Spleen (tissue), 11 donors: ENCODE measurements at regions not wholly inside any gene's neighbourhood (a gene's known extent, or its start where the extent isn't known, plus 50 kb on each side); places are given as distances from the start of the nearest gene placed in this dataset.

Experiments
- DNase-seq: peaks from one replicate; pipeline ENCODE4 v3.0.0-alpha.2; 2020
- H3K27ac ChIP-seq, 8 donors: fragments of 200-600 bp; sonication (generic) in 7 of 8; 1 replicate in 4 of 8; 2 replicates in 4 of 8; pipeline versions ENCODE4 v1.5.0 to v1.8.0; 2016 to 2021; ENCODE audit warnings: inconsistent platforms in 4 of 8, mild to moderate bottlenecking in 4 of 8, moderate library complexity in 1 of 8
- H3K27me3 ChIP-seq, 7 donors: fragments of 200-600 bp; sonication (generic) in 6 of 7; replicated peaks in 1 of 7; 1 replicate in 4 of 7; 2 replicates in 3 of 7; pipeline versions ENCODE4 v1.5.0 to v1.8.0; 2016 to 2021; ENCODE audit warnings: inconsistent platforms in 3 of 7, mild to moderate bottlenecking in 1 of 7
- H3K36me3 ChIP-seq, 6 donors: fragments of 200-600 bp; sonication (generic) in 5 of 6; 1 replicate in 4 of 6; 2 replicates in 2 of 6; pipeline versions ENCODE4 v1.5.0 to v1.8.0; 2016 to 2021; ENCODE audit warnings: inconsistent platforms in 2 of 6
- H3K4me1 ChIP-seq, 6 donors: fragments of 200-600 bp; sonication (generic) in 5 of 6; 1 replicate in 3 of 6; 2 replicates in 3 of 6; pipeline versions ENCODE4 v1.5.0 to v1.8.0; 2016 to 2021; ENCODE audit warnings: inconsistent platforms in 3 of 6
- H3K4me3 ChIP-seq, 8 donors: fragments of 200-600 bp; sonication (generic) in 7 of 8; 1 replicate in 4 of 8; 2 replicates in 4 of 8; pipeline versions ENCODE4 v1.5.0 to v1.8.0; 2016 to 2021; ENCODE audit warnings: inconsistent platforms in 4 of 8, mild to moderate bottlenecking in 4 of 8, moderate library complexity in 2 of 8
- H3K9me3 ChIP-seq, 8 donors: fragments of 200-600 bp; sonication (generic) in 7 of 8; 1 replicate in 4 of 8; 2 replicates in 4 of 8; pipeline versions ENCODE4 v1.5.0 to v1.8.0; 2016 to 2021; ENCODE audit warnings: inconsistent platforms in 4 of 8
- POLR2A ChIP-seq, 3 donors: fragments of 450-650 bp; IDR thresholded peaks; one replicate each; pipeline ENCODE4 v1.5.1; 2017; ENCODE audit warnings: antibody characterized with exemption in 3 of 3, mild to moderate bottlenecking in 1 of 3
- POLR2AphosphoS5 ChIP-seq, 3 donors: sonication (generic); formaldehyde crosslinking; IDR thresholded peaks; one replicate each; pipeline ENCODE4 v1.5.1; 2017; ENCODE audit warnings: antibody characterized with exemption in 3 of 3
- WGBS, 5 donors: extraction: QIAGEN DNeasy Blood & Tissue Kit in 3 of 5; methylation state at CpG; one replicate each; pipeline versions ENCODE4 v1.1.5 to v1.1.7; 2013 to 2018; 5-methylcytosine and 5-hydroxymethylcytosine counted together
- intact Hi-C: fragments of 100-400 bp; cut with DNase I; formaldehyde crosslinking; loops from one replicate; pipeline ENCODE4 v1.15.0; 2023; ENCODE audit warnings: low total_unique reads
- TF ChIP-seq, protein P1 (sequence below), 11 experiments: fragments of 200-600 bp in 7 of 11; fragments of 450-650 bp in 4 of 11; sonication (generic) in 4 of 11; IDR thresholded peaks in 8 of 11; conservative IDR thresholded peaks in 3 of 11; 1 replicate in 7 of 11; 2 replicates in 4 of 11; pipeline versions ENCODE4 v1.4.0 to v1.8.0; 2016 to 2021; ENCODE audit warnings: antibody characterized with exemption in 11 of 11, inconsistent platforms in 4 of 11, mild to moderate bottlenecking in 1 of 11
- donor health status: healthy with polysubstance abuse.
- donor health status: DM: no; HTN: no; CAD: no; lungs with moderate emphysema.
- donor health status: DM: no; HTN: no; CAD: no.
- donor health status: Bipolar disorder and iron deficiency.
- donor health status: healthy.
- donor health status: DM: no; HTN: no; CAD: no.
- donor health status: DM: yes; HTN: yes; CAD: no.

DNA sequence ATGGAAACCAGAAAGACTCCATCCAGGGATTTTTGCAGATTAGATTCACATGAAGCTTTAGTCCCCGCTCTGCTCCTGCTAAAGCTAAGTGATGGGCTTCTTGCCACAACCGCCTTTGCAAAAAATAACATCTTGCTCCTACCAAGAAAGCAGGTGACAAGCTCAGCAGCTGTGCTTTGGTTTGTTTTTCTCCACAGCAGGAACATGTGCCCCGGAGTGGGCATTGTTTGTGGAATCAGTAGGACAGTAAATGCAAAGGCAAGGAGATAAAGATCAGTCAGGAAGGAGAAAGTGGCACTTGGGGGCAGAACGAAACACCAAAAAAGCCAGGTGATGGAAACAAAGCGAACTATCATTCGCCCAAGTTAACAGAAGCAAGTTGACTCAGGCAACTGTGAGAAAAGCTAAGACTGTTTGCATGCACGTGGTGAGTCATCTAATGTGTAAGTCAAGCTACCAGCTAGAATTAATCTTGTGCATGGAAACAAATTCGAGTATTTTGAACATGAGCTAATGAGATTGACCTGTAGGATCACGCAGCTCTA, 165.5 kb upstream of the PLXNC1 start:
- H3K9me3 ChIP-seq: no peaks in the 10 kb centered on the region
- TF ChIP-seq POLR2A (IDR thresholded peaks at IDR 0.05): no peak
- TF ChIP-seq POLR2AphosphoS5 (IDR thresholded peaks at IDR 0.05): no peak
- TF ChIP-seq, protein P1, sequence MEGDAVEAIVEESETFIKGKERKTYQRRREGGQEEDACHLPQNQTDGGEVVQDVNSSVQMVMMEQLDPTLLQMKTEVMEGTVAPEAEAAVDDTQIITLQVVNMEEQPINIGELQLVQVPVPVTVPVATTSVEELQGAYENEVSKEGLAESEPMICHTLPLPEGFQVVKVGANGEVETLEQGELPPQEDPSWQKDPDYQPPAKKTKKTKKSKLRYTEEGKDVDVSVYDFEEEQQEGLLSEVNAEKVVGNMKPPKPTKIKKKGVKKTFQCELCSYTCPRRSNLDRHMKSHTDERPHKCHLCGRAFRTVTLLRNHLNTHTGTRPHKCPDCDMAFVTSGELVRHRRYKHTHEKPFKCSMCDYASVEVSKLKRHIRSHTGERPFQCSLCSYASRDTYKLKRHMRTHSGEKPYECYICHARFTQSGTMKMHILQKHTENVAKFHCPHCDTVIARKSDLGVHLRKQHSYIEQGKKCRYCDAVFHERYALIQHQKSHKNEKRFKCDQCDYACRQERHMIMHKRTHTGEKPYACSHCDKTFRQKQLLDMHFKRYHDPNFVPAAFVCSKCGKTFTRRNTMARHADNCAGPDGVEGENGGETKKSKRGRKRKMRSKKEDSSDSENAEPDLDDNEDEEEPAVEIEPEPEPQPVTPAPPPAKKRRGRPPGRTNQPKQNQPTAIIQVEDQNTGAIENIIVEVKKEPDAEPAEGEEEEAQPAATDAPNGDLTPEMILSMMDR (IDR thresholded peaks at IDR 0.05 in 8 of 11, conservative IDR thresholded peaks at IDR 0.05 in 3 of 11): no peak
- H3K4me3 ChIP-seq: no peak overlapping the region
- DNase-seq: no peak
- no peaks in the 10 kb centered on the region for H3K36me3 ChIP-seq
- H3K4me1 ChIP-seq: no peaks in the 10 kb centered on the region
- H3K27ac ChIP-seq: no peak overlapping the region
- H3K27me3 ChIP-seq: peaks cover 0 to 4% (median 0%) of the 10 kb centered on the region in 7 donors
- WGBS, 5 donors: 47 to 66% (median 56%) methylated on average over 9 of the region's 9 CpGs
- intact Hi-C loops: loop anchor here (10.0 kb wide), 1 partner anchor 478 kb away; no protein-coding TSS in a partner anchor

DNA sequence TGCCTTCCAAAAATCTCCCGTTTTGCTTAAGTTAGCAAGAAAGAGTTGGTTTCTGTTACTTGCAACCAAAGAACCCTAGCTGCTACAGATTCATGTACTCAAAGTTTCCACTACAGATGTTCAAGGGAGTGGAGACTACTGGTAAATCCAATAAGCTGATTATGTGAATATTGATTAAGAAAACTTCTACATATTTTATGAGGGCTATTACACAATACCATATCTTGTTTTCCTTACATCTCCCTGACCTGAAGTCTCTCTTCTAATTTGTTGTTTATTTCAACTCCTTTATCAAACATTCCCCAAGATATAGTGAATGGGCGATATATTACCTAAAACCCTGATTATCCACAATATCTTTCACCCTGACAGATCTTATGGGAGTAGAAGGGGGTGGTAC, 164.4 kb upstream of the PLXNC1 start:
- intact Hi-C loops: loop anchor here (10.0 kb wide), 1 partner anchor 479 kb away; no protein-coding TSS in a partner anchor
- Histone ChIP-seq H3K27me3 (peaks cover 0 to 4% (median 0%) of the 10 kb centered on the region in 7 donors), H3K4me3 (no peak overlapping the region), H3K4me1 (no peaks in the 10 kb centered on the region), H3K27ac (no peak overlapping the region), H3K9me3 (no peaks in the 10 kb centered on the region), H3K36me3 (no peaks in the 10 kb centered on the region)
- TF ChIP-seq, protein P1 (IDR thresholded peaks at IDR 0.05 in 8 of 11, conservative IDR thresholded peaks at IDR 0.05 in 3 of 11): no peak
- TF ChIP-seq POLR2A (IDR thresholded peaks at IDR 0.05) (no peak), POLR2AphosphoS5 (IDR thresholded peaks at IDR 0.05) (no peak)
- no peak for DNase-seq
- 86 to 94% (median 87%) methylated on average over 2 of the region's 2 CpGs for WGBS, 5 donors

DNA sequence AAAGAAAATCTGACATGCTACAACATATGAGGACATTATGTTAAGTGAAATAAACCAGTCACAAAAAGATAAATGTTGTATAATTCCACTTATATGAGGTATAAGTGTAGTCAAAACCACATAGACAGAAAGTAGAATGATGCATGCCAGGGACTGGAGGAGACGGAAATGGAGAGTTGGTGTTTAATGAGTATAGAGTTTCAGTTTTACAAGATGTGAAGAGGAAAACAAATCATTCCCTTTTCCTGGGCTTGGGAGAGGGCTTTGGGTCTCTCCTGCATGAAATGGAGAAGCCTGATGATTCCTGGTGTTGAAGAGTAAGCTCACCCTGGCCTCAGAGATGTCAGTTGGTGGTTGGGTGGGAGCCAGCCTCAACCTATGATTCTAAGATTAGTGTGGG, 158.4 kb upstream of the PLXNC1 start:
- Histone ChIP-seq H3K4me3 (no peak overlapping the region), H3K4me1 (peaks cover 0 to 2% (median 0%) of the 10 kb centered on the region in 6 donors), H3K27me3 (no peaks in the 10 kb centered on the region), H3K27ac (no peak overlapping the region), H3K9me3 (no peaks in the 10 kb centered on the region), H3K36me3 (no peaks in the 10 kb centered on the region)
- TF ChIP-seq, protein P1 (IDR thresholded peaks at IDR 0.05 in 8 of 11, conservative IDR thresholded peaks at IDR 0.05 in 3 of 11): no peak
- TF ChIP-seq POLR2A (IDR thresholded peaks at IDR 0.05): no peak
- no peak for TF ChIP-seq POLR2AphosphoS5 (IDR thresholded peaks at IDR 0.05)
- WGBS, 5 donors: 87 to 96% (median 90%) methylated on average over 1 of the region's 1 CpG
- intact Hi-C loops: loop anchor here (10.0 kb wide), 1 partner anchor 485 kb away; no protein-coding TSS in a partner anchor
- DNase-seq: no peak

DNA sequence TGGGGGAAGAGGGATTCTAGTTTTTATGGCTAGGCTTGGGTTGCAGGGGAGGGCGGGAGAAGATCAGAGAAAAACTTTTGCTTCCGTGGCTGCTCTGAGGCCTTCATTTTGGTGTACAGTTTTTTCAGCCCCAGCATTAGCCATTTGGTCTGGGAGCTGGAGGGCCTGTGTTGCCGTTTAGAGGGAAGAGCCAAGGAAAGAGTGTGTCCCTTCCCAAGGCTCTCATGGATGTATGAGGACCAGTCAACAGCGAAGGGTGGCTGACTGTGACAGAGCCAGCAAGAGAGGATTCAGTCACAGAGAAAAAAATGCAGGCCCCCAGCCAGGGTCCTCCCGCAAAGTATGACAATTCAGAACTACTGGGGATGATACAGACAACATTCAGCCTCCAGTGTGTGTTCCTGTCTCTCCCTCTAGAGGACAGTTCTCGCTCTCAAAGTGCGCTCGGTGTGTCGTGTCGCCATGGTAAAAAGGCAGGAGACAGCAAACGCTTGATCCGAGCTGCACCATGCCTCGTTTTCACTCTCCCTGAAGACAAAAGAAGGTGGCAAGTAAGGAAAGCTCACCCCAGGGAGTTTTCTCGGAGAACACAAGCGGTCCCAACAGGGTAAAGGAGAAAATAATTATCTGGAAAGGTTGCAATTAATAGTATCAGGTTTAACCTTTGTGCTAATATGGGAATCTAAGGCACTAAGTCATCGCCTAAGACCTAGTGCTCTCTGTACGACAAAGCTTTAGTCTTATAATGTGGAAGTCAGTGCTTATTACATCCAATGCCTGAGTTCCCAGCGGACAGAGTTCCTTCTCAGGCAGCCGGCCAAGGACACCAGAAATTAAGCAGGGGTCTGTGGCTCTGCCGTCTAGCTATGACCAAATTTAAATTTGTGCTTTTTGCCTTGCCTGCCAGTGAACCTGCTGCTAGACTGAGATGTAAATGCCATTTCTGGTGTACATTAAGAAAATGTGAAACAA, 157.3 kb upstream of the PLXNC1 start:
- WGBS, 5 donors: 56 to 78% (median 69%) methylated on average over 20 of the region's 20 CpGs
- no peak overlapping the region for H3K4me3 ChIP-seq
- no peak for DNase-seq
- H3K36me3 ChIP-seq: no peaks in the 10 kb centered on the region
- no peaks in the 10 kb centered on the region for H3K27me3 ChIP-seq
- intact Hi-C loops: no loop called here
- no peak for TF ChIP-seq POLR2AphosphoS5 (IDR thresholded peaks at IDR 0.05)
- TF ChIP-seq POLR2A (IDR thresholded peaks at IDR 0.05): no peak
- TF ChIP-seq, protein P1 (IDR thresholded peaks at IDR 0.05 in 8 of 11, conservative IDR thresholded peaks at IDR 0.05 in 3 of 11): peak in 2 of 11 experiments; percentile 17 to 37
- peaks cover 0 to 2% (median 0%) of the 10 kb centered on the region in 6 donors for H3K4me1 ChIP-seq
- no peaks in the 10 kb centered on the region for H3K9me3 ChIP-seq
- H3K27ac ChIP-seq: peak overlapping the region in 1 of 8 donors; percentile 11
